ENCODE measurements at regions not wholly inside any gene's neighbourhood (a gene's known extent, or its start where the extent isn't known, plus 50 kb on each side); places are given as distances from the start of the nearest gene placed in this dataset.

DNA sequence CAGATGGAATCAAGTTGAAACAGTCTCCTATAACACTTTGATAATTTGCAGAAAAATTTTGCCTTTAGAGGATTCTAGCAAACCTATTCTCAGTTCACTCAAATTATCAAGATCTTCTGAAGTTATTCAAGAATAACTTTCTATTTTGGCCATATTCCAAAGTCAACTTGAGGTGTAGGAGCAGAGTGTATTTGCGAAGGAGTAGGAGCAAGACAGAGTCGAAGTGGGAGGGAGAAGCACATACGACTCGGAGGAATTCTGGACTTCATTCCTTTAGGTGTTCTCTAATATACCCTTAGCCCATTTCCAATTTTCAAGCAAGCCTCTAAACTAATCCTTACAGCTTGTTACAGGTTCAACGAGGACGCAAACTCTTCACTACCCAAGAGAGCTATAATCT is 252.9 kb downstream of the GPM6A start:
- TF ChIP-seq, protein P1, sequence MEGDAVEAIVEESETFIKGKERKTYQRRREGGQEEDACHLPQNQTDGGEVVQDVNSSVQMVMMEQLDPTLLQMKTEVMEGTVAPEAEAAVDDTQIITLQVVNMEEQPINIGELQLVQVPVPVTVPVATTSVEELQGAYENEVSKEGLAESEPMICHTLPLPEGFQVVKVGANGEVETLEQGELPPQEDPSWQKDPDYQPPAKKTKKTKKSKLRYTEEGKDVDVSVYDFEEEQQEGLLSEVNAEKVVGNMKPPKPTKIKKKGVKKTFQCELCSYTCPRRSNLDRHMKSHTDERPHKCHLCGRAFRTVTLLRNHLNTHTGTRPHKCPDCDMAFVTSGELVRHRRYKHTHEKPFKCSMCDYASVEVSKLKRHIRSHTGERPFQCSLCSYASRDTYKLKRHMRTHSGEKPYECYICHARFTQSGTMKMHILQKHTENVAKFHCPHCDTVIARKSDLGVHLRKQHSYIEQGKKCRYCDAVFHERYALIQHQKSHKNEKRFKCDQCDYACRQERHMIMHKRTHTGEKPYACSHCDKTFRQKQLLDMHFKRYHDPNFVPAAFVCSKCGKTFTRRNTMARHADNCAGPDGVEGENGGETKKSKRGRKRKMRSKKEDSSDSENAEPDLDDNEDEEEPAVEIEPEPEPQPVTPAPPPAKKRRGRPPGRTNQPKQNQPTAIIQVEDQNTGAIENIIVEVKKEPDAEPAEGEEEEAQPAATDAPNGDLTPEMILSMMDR (IDR thresholded peaks at IDR 0.05): no peak
- no peak for TF ChIP-seq POLR2A (IDR thresholded peaks at IDR 0.05)
- TF ChIP-seq EP300 (IDR thresholded peaks at IDR 0.05): no peak

Measured in tibial nerve (tissue), 4 donors.